ENCODE measurements at regions not wholly inside any gene's neighbourhood (a gene's known extent, or its start where the extent isn't known, plus 50 kb on each side); places are given as distances from the start of the nearest gene placed in this dataset.
"Not testable (repeated sequence)": the region's sequence is repeated elsewhere in the genome, so short reads cannot be mapped to it uniquely, and the experiment has no call there.

- H3K4me3 ChIP-seq (ENCODE audit: low read length), result no peak overlapping the region
- DNase-seq (ENCODE audit: low read depth), result no peak
- TF ChIP-seq, protein P1, sequence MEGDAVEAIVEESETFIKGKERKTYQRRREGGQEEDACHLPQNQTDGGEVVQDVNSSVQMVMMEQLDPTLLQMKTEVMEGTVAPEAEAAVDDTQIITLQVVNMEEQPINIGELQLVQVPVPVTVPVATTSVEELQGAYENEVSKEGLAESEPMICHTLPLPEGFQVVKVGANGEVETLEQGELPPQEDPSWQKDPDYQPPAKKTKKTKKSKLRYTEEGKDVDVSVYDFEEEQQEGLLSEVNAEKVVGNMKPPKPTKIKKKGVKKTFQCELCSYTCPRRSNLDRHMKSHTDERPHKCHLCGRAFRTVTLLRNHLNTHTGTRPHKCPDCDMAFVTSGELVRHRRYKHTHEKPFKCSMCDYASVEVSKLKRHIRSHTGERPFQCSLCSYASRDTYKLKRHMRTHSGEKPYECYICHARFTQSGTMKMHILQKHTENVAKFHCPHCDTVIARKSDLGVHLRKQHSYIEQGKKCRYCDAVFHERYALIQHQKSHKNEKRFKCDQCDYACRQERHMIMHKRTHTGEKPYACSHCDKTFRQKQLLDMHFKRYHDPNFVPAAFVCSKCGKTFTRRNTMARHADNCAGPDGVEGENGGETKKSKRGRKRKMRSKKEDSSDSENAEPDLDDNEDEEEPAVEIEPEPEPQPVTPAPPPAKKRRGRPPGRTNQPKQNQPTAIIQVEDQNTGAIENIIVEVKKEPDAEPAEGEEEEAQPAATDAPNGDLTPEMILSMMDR (IDR thresholded peaks at IDR 0.05; ENCODE audit: insufficient read depth, low read depth, low read length, missing control alignments), result no peak
Measured at GRCh38 chr6:131443014-131443413, 130.0 kb upstream of the ARG1 start.

GRCh38 chr6:131443514-131443913, 129.5 kb upstream of the ARG1 start:
- TF ChIP-seq, protein P1 (IDR thresholded peaks at IDR 0.05; ENCODE audit: insufficient read depth, low read depth, low read length, missing control alignments), result no peak
- DNase-seq (ENCODE audit: low read depth), result no peak
- no peak overlapping the region for H3K4me3 ChIP-seq (ENCODE audit: low read length)

GRCh38 chr6:131445356-131445755, 127.7 kb upstream of the ARG1 start:
- not testable (repeated sequence) for DNase-seq (ENCODE audit: low read depth)

GRCh38 chr6:131450861-131451260, 122.2 kb upstream of the ARG1 start:
- TF ChIP-seq, protein P1 (IDR thresholded peaks at IDR 0.05; ENCODE audit: insufficient read depth, low read depth, low read length, missing control alignments), result no peak
- no peak for DNase-seq (ENCODE audit: low read depth)
- H3K4me3 ChIP-seq (ENCODE audit: low read length), result no peak overlapping the region

More at GRCh38 chr6:131445356-131445755, 127.7 kb upstream of the ARG1 start:
- H3K4me3 ChIP-seq (ENCODE audit: low read length), result not testable (repeated sequence)

DNA sequence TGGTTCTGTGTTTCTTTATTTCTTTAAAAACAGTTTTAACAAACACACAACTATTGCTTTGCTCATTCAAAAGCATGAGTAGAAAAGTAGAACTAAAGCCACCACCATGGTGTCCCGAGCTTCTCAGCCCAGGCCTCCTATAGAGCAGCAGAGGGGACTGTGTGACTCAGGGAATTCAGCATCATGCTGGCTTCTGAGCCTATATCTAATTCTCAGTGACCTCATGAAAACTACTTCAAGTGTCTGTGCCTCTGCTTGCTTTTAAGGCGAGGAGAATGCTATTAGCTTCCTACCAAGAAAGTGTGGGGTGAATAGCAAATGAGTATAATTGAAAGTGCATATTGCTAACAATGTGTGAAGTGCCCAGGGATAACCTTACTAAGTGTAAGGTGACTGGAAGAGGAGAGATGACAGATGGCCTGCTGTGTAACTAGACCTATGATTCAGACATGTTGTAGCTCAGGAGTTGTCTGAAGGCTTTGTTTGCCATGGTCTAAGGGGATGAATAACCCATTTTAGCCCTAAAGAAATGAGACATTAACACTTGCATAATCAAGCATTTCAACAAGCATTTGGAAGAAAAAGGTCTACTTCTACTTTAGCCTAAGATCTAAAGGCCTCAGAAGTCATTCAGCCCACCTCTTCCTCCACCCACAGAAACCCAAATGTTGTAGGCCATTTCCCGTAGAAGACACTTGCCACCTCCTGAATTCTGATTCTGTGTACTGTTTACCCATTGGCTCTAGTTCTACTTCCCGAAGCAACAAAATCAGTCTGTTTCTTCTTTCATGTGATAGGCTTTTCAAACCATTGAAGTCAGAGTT, 121.5 kb upstream of the ARG1 start:
- TF ChIP-seq, protein P1 (IDR thresholded peaks at IDR 0.05; ENCODE audit: insufficient read depth, low read depth, low read length, missing control alignments), result no peak
- peak; percentile 34 for DNase-seq (ENCODE audit: low read depth)
- no peak overlapping the region for H3K4me3 ChIP-seq (ENCODE audit: low read length)

GRCh38 chr6:131453803-131454202, 119.2 kb upstream of the ARG1 start:
- TF ChIP-seq, protein P1 (IDR thresholded peaks at IDR 0.05; ENCODE audit: insufficient read depth, low read depth, low read length, missing control alignments), result no peak
- no peak for DNase-seq (ENCODE audit: low read depth)
- no peak overlapping the region for H3K4me3 ChIP-seq (ENCODE audit: low read length)

DNA sequence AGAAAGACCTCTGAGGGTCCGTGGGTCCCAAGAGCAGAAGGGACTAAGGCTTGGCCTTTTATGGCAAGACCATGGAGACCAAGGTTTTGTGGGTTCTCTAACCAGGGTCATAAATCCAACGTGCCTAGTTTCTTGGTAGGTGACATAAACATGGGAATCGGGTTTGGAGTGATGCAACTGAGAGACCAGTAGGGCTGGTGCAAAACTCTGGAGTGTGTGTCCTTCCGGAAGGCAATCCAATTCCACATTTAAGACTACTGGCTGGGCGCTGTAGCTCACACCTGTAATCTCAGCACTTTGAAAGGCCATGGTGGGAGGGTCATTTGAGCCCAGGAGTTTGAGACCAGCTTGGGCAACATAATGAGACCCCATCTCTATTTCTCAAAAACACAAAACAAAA, 116.5 kb upstream of the ARG1 start:
- TF ChIP-seq, protein P1 (IDR thresholded peaks at IDR 0.05; ENCODE audit: insufficient read depth, low read depth, low read length, missing control alignments), result no peak
- H3K4me3 ChIP-seq (ENCODE audit: low read length), result no peak overlapping the region
- DNase-seq (ENCODE audit: low read depth), result no peak

Measured in epithelial cell of esophagus (primary cell).